Colonic mucosa (tissue), 4 donors: ENCODE measurements at regions not wholly inside any gene's neighbourhood (a gene's known extent, or its start where the extent isn't known, plus 50 kb on each side); places are given as distances from the start of the nearest gene placed in this dataset.

Source experiments
- DNase-seq: peaks from one replicate; pipeline ENCODE4 v3.0.0-alpha.2; 2020
- H3K27ac ChIP-seq: fragments of 200-600 bp; one replicate; pipeline ENCODE4 v1.8.0; 2021
- H3K27me3 ChIP-seq: fragments of 200-600 bp; one replicate; pipeline ENCODE4 v1.8.0; 2021
- H3K36me3 ChIP-seq: fragments of 200-600 bp; one replicate; pipeline ENCODE4 v1.8.0; 2021
- H3K4me1 ChIP-seq: fragments of 200-600 bp; one replicate; pipeline ENCODE4 v1.8.0; 2021; ENCODE audit warnings: mild to moderate bottlenecking
- H3K4me3 ChIP-seq: fragments of 200-600 bp; one replicate; pipeline ENCODE4 v1.8.0; 2021
- H3K9ac ChIP-seq, 2 donors: one replicate each; pipeline ENCODE4 v1.7.0; 2013; ENCODE audit warnings: control low read depth in 2 of 2, low read depth in 2 of 2, low read length in 2 of 2
- H3K9me3 ChIP-seq: fragments of 200-600 bp; one replicate; pipeline ENCODE4 v1.8.0; 2021
- CTCF ChIP-seq: fragments of 200-600 bp; IDR thresholded peaks from one replicate; pipeline ENCODE4 v1.8.0; 2022; ENCODE audit warnings: antibody characterized with exemption, mild to moderate bottlenecking
- intact Hi-C: fragments of 100-400 bp; cut with DNase I; formaldehyde crosslinking; loops from one replicate; pipeline ENCODE4 v1.14.1; 2022
- donor health status: healthy.
- donor health status: DM: no; HTN: no; CAD: no.
- donor health status: DM: no; HTN: no; CAD: no.

GRCh38 chr12:4215229-4216186 is 58.1 kb upstream of the CCND2 start:
- Histone ChIP-seq H3K36me3 (no peaks in the 10 kb centered on the region), H3K27ac (no peak overlapping the region), H3K4me3 (no peak overlapping the region), H3K9me3 (no peaks in the 10 kb centered on the region), H3K9ac (no peak overlapping the region), H3K27me3 (no peaks in the 10 kb centered on the region), H3K4me1 (no peaks in the 10 kb centered on the region)
- peak; percentile 40 for DNase-seq
- no peak for TF ChIP-seq CTCF
- intact Hi-C loops, result no loop called here

GRCh38 chr12:4214877-4215228 is 58.7 kb upstream of the CCND2 start:
- Histone ChIP-seq H3K9me3 (no peaks in the 10 kb centered on the region), H3K4me3 (no peak overlapping the region), H3K27ac (no peak overlapping the region), H3K4me1 (no peaks in the 10 kb centered on the region), H3K36me3 (no peaks in the 10 kb centered on the region), H3K9ac (no peak overlapping the region), H3K27me3 (no peaks in the 10 kb centered on the region)
- TF ChIP-seq CTCF, result no peak
- no peak for DNase-seq
- intact Hi-C loops, result no loop called here

GRCh38 chr12:4213471-4213870 is 60.1 kb upstream of the CCND2 start:
- H3K27ac ChIP-seq, result no peak overlapping the region
- H3K4me3 ChIP-seq, result no peak overlapping the region
- no peaks in the 10 kb centered on the region for H3K4me1 ChIP-seq
- no peak for DNase-seq
- no peak overlapping the region for H3K9ac ChIP-seq
- intact Hi-C loops, result no loop called here
- H3K9me3 ChIP-seq, result no peaks in the 10 kb centered on the region
- H3K27me3 ChIP-seq, result no peaks in the 10 kb centered on the region
- no peak for TF ChIP-seq CTCF
- no peaks in the 10 kb centered on the region for H3K36me3 ChIP-seq

GRCh38 chr12:4212845-4213244 is 60.7 kb upstream of the CCND2 start:
- no peak for DNase-seq
- H3K4me1 ChIP-seq, result no peaks in the 10 kb centered on the region
- no peak overlapping the region for H3K4me3 ChIP-seq
- H3K36me3 ChIP-seq, result no peaks in the 10 kb centered on the region
- no peak for TF ChIP-seq CTCF
- H3K27ac ChIP-seq, result no peak overlapping the region
- no peaks in the 10 kb centered on the region for H3K9me3 ChIP-seq
- no peak overlapping the region for H3K9ac ChIP-seq
- no peaks in the 10 kb centered on the region for H3K27me3 ChIP-seq
- intact Hi-C loops, result no loop called here

GRCh38 chr12:4211372-4211771 is 62.2 kb upstream of the CCND2 start:
- intact Hi-C loops, result no loop called here
- no peak overlapping the region for H3K4me3 ChIP-seq
- DNase-seq, result no peak
- no peaks in the 10 kb centered on the region for H3K27me3 ChIP-seq
- no peaks in the 10 kb centered on the region for H3K9me3 ChIP-seq
- no peak overlapping the region for H3K9ac ChIP-seq
- H3K36me3 ChIP-seq, result no peaks in the 10 kb centered on the region
- H3K27ac ChIP-seq, result no peak overlapping the region
- TF ChIP-seq CTCF, result no peak
- H3K4me1 ChIP-seq, result no peaks in the 10 kb centered on the region
